ENCODE measurements at regions not wholly inside any gene's neighbourhood (a gene's known extent, or its start where the extent isn't known, plus 50 kb on each side); places are given as distances from the start of the nearest gene placed in this dataset.

- H3K9me3 Mint-ChIP-seq, result peaks cover 6% of the 10 kb centered on the region
- H3K27me3 Mint-ChIP-seq, result no peaks in the 10 kb centered on the region
- H3K4me1 Mint-ChIP-seq (ENCODE audit: low read depth in 2 of 2), result peaks cover 62 to 78% of the 10 kb centered on the region in 2 donors
- peak overlapping the region in 1 of 2 donors; percentile 36 for H3K27ac Mint-ChIP-seq
- DNase-seq (ENCODE audit: low spot score) (no peak), ATAC-seq (peak in 1 of 2 donors; percentile 43)
- H3K36me3 Mint-ChIP-seq, result peaks cover 53% of the 10 kb centered on the region
- H3K4me3 Mint-ChIP-seq, result no peak overlapping the region
Observed at GRCh38 chr6:11298651-11299420, 66.4 kb upstream of the NEDD9 start.

DNA sequence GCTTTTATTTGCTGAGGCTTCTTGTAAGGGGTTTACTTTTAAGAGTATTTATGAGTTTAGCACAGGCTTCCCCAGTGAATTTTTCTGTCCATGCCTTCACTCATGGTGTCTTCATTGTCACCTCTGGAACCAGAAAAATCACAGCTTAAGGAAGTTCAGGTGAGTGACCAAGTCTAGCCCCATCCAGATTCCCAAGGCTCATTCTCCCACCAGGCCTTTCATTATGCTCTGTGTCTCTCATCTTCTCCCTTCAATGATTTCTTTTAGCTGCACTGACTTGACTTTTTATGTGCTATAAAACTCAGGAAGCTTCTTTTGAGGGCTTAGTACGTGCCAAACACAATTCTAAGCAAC, 64.9 kb upstream of the NEDD9 start:
- no peak overlapping the region for H3K27ac Mint-ChIP-seq
- ATAC-seq (no peak), DNase-seq (ENCODE audit: low spot score) (no peak)
- H3K9me3 Mint-ChIP-seq, result peaks cover 6% of the 10 kb centered on the region
- no peak overlapping the region for H3K4me3 Mint-ChIP-seq
- H3K27me3 Mint-ChIP-seq, result no peaks in the 10 kb centered on the region
- H3K36me3 Mint-ChIP-seq, result peaks cover 43% of the 10 kb centered on the region
- peaks cover 67 to 78% of the 10 kb centered on the region in 2 donors for H3K4me1 Mint-ChIP-seq (ENCODE audit: low read depth in 2 of 2)

DNA sequence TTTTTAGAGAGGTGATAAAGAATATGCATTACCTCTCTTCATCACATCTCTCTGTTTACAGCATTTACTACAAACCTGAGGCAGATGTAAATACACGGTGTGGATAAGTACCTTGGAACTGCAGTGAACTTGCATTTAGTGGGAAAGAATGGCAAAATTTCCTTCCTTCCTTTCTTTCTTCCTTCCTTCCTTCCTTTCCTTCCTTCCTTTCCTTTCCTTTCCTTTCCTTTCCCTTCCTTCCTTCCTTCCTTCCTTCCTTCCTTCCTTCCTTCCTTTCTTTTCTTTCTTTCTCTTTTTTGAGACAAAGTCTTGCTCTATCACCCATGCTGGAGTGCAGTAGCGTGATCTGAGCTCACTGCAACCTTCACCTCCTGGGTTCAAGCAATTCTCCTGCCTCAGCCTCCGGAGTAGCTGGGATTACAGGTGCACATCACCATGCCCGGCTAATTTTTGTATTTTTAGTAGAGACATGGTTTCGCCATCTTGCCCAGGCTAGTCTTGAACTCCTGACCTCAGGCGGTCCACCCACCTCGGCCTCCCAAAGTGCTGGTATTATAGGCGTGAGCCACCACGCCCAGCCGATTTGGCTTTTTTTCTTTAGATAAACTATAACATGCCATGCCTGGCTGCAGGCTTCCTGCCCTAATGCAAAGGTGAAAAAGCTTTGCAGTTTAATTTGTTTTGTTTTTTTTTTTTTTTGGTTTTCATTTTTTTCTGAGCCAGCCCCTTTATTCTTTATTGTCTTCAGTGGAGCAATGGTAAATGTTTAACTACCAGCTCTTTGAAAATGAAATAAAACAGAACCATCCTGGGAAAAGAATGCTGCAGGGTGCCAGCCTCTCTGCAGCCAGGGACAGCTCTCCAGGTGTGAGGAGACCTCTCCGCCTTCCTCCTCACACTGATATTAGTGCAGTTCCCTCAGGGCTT, 64.2 kb upstream of the NEDD9 start:
- H3K4me3 Mint-ChIP-seq, result no peak overlapping the region
- peaks cover 6% of the 10 kb centered on the region for H3K9me3 Mint-ChIP-seq
- peaks cover 40% of the 10 kb centered on the region for H3K36me3 Mint-ChIP-seq
- peaks cover 71 to 80% of the 10 kb centered on the region in 2 donors for H3K4me1 Mint-ChIP-seq (ENCODE audit: low read depth in 2 of 2)
- H3K27ac Mint-ChIP-seq, result no peak overlapping the region
- ATAC-seq, result no peak
- no peaks in the 10 kb centered on the region for H3K27me3 Mint-ChIP-seq
- no peak for DNase-seq (ENCODE audit: low spot score)

DNA sequence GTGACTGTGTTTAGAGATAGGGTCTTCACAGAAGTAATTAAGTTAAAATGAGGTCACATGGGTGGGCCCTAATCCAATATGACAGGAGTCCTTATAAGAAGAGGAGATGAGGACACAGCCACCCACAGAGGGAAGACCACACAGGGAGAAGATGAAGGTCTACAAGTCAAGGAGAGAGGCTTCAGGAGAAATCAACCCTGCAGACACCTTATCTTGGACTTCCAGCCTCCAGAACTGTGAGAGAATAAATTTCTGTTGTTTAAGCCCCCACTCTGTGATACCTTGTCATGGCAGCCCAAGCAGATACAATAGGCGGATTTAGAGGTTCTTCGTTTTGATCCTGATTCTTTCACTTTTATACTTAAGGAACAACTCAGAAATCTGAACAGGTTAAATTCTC, 63.5 kb upstream of the NEDD9 start:
- H3K27me3 Mint-ChIP-seq, result no peaks in the 10 kb centered on the region
- DNase-seq (ENCODE audit: low spot score), result no peak
- H3K4me1 Mint-ChIP-seq (ENCODE audit: low read depth in 2 of 2), result peaks cover 69 to 76% of the 10 kb centered on the region in 2 donors
- no peak for ATAC-seq
- H3K9me3 Mint-ChIP-seq, result peaks cover 6% of the 10 kb centered on the region
- peak overlapping the region in 1 of 2 donors; percentile 42 for H3K27ac Mint-ChIP-seq
- peaks cover 34% of the 10 kb centered on the region for H3K36me3 Mint-ChIP-seq
- H3K4me3 Mint-ChIP-seq, result no peak overlapping the region

- no peak overlapping the region for H3K4me3 Mint-ChIP-seq
- H3K36me3 Mint-ChIP-seq, result peaks cover 24% of the 10 kb centered on the region
- H3K27ac Mint-ChIP-seq, result no peak overlapping the region
- peaks cover 57 to 67% of the 10 kb centered on the region in 2 donors for H3K4me1 Mint-ChIP-seq (ENCODE audit: low read depth in 2 of 2)
- DNase-seq (ENCODE audit: low spot score) (no peak), ATAC-seq (no peak)
- no peaks in the 10 kb centered on the region for H3K27me3 Mint-ChIP-seq
- H3K9me3 Mint-ChIP-seq, result peaks cover 4% of the 10 kb centered on the region
Observed at GRCh38 chr6:11294228-11294627, 61.8 kb upstream of the NEDD9 start.

GRCh38 chr6:11292594-11293236, 60.2 kb upstream of the NEDD9 start:
- H3K27ac Mint-ChIP-seq, result peak overlapping the region in 1 of 2 donors; percentile 71
- peak overlapping the region; percentile 63 for H3K4me3 Mint-ChIP-seq
- DNase-seq (ENCODE audit: low spot score) (no peak), ATAC-seq (no peak)
- no peaks in the 10 kb centered on the region for H3K27me3 Mint-ChIP-seq
- peaks cover 31% of the 10 kb centered on the region for H3K36me3 Mint-ChIP-seq
- peaks cover 7% of the 10 kb centered on the region for H3K9me3 Mint-ChIP-seq
- peaks cover 56 to 61% of the 10 kb centered on the region in 2 donors for H3K4me1 Mint-ChIP-seq (ENCODE audit: low read depth in 2 of 2)

DNA sequence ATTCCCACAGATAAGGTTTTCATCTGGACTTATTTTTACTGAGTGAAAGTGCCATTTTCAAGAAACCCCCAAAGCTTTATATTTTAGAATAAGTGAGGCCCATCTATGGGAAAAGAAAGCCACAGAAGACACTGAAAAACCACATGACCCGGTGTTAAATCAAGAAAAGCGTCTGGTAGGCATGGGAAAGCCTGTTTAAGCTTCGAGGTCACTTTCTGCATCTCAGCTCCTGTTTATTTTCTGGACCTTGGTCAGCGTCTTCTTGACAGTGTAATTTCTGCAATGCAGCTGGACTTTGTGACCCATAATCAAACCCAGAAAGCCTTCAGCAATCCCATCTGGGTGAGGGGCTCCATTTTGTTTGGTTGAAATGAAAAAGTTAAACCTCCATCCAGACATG, 59.6 kb upstream of the NEDD9 start:
- peaks cover 31% of the 10 kb centered on the region for H3K36me3 Mint-ChIP-seq
- DNase-seq (ENCODE audit: low spot score) (no peak), ATAC-seq (peak; percentile 37 to 55)
- H3K4me1 Mint-ChIP-seq (ENCODE audit: low read depth in 2 of 2), result peaks cover 51 to 61% of the 10 kb centered on the region in 2 donors
- H3K9me3 Mint-ChIP-seq, result peaks cover 7% of the 10 kb centered on the region
- no peaks in the 10 kb centered on the region for H3K27me3 Mint-ChIP-seq
- peak overlapping the region; percentile 63 for H3K4me3 Mint-ChIP-seq
- H3K27ac Mint-ChIP-seq, result peak overlapping the region; percentile 58 to 71

GRCh38 chr6:11291582-11291981, 59.1 kb upstream of the NEDD9 start:
- DNase-seq (ENCODE audit: low spot score) (no peak), ATAC-seq (peak; percentile 81 to 90)
- peaks cover 31% of the 10 kb centered on the region for H3K36me3 Mint-ChIP-seq
- H3K27ac Mint-ChIP-seq, result peak overlapping the region; percentile 58 to 71
- no peaks in the 10 kb centered on the region for H3K27me3 Mint-ChIP-seq
- peaks cover 7% of the 10 kb centered on the region for H3K9me3 Mint-ChIP-seq
- peaks cover 49 to 58% of the 10 kb centered on the region in 2 donors for H3K4me1 Mint-ChIP-seq (ENCODE audit: low read depth in 2 of 2)
- H3K4me3 Mint-ChIP-seq, result peak overlapping the region; percentile 63

- Mint-ChIP-seq H3K36me3 (peaks cover 21% of the 10 kb centered on the region), H3K9me3 (peaks cover 7% of the 10 kb centered on the region), H3K27me3 (no peaks in the 10 kb centered on the region), H3K4me3 (no peak overlapping the region), H3K4me1 (ENCODE audit: low read depth in 2 of 2) (peaks cover 42 to 54% of the 10 kb centered on the region in 2 donors), H3K27ac (peak overlapping the region in 1 of 2 donors; percentile 71)
- DNase-seq (ENCODE audit: low spot score) (no peak), ATAC-seq (no peak)
Observed at GRCh38 chr6:11290027-11290426, 57.6 kb upstream of the NEDD9 start.

- ATAC-seq (no peak), DNase-seq (ENCODE audit: low spot score) (no peak)
- Mint-ChIP-seq H3K36me3 (peaks cover 7% of the 10 kb centered on the region), H3K9me3 (peaks cover 3% of the 10 kb centered on the region), H3K4me1 (ENCODE audit: low read depth in 2 of 2) (peaks cover 30 to 39% of the 10 kb centered on the region in 2 donors), H3K27ac (no peak overlapping the region), H3K27me3 (no peaks in the 10 kb centered on the region), H3K4me3 (no peak overlapping the region)
Observed at GRCh38 chr6:11288065-11288464, 55.6 kb upstream of the NEDD9 start.

GRCh38 chr6:11284996-11285395, 52.5 kb upstream of the NEDD9 start:
- ATAC-seq (peak in 1 of 2 donors; percentile 17), DNase-seq (ENCODE audit: low spot score) (no peak)
- peaks cover 12% of the 10 kb centered on the region for H3K36me3 Mint-ChIP-seq
- peak overlapping the region; percentile 5 to 60 for H3K27ac Mint-ChIP-seq
- peaks cover 3% of the 10 kb centered on the region for H3K9me3 Mint-ChIP-seq
- peak overlapping the region; percentile 47 for H3K4me3 Mint-ChIP-seq
- H3K27me3 Mint-ChIP-seq, result no peaks in the 10 kb centered on the region
- H3K4me1 Mint-ChIP-seq (ENCODE audit: low read depth in 2 of 2), result peaks cover 11 to 25% of the 10 kb centered on the region in 2 donors

DNA sequence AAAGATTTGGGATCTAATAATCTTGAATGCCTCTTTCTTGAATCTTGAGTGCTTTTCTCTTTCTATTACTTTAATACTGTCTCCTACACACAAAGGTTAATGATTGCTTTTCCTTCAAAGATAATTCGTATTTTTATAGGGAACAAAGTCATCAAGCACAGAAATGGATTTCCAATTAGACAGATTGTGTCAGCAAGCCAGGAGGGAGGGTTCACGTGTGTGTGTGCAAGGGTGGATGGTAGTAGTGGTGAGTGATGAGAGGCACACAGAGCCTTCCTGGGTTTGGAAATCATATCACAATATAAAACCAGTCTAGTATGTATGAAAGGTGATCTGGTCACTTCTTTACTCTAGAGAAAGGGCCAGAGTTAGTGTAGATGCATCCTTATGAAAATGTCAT, 51.2 kb upstream of the NEDD9 start:
- H3K4me3 Mint-ChIP-seq, result no peak overlapping the region

DNA sequence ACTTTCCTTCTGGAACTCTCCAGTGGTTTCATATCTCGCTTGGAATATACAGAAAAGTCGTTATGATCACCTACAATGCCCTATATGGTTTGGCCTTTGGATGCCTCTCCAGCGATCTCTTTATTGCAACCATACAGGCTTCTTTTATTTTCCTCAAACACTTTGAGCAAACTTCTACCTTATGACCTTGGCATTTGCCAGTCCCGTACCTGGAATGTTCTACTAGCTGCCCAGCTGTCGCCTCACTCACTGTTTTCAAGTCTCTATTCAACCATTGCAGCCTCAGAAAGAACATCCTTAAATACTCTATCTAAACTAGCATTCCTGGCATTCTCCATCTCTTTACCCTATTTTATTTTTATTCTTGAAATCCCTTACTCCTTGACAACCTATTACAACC, 50.4 kb upstream of the NEDD9 start:
- no peaks in the 10 kb centered on the region for H3K27me3 Mint-ChIP-seq
- H3K4me1 Mint-ChIP-seq (ENCODE audit: low read depth in 2 of 2), result peaks cover 13 to 36% of the 10 kb centered on the region in 2 donors
- ATAC-seq (no peak), DNase-seq (ENCODE audit: low spot score) (no peak)
- H3K36me3 Mint-ChIP-seq, result peaks cover 11% of the 10 kb centered on the region
- H3K27ac Mint-ChIP-seq, result no peak overlapping the region
- no peak overlapping the region for H3K4me3 Mint-ChIP-seq
- H3K9me3 Mint-ChIP-seq, result no peaks in the 10 kb centered on the region

More for the DNA sequence above, 51.2 kb upstream of the NEDD9 start:
- no peak for DNase-seq (ENCODE audit: low spot score)
- H3K4me1 Mint-ChIP-seq (ENCODE audit: low read depth in 2 of 2), result peaks cover 8 to 31% of the 10 kb centered on the region in 2 donors
- no peak for ATAC-seq
- H3K36me3 Mint-ChIP-seq, result peaks cover 8% of the 10 kb centered on the region
- H3K27ac Mint-ChIP-seq, result no peak overlapping the region
- H3K9me3 Mint-ChIP-seq, result peaks cover 2% of the 10 kb centered on the region
- H3K27me3 Mint-ChIP-seq, result no peaks in the 10 kb centered on the region
